HAP-1 (cell line): ENCODE measurements at regions not wholly inside any gene's neighbourhood (a gene's known extent, or its start where the extent isn't known, plus 50 kb on each side); places are given as distances from the start of the nearest gene placed in this dataset.
"Not testable (repeated sequence)": the region's sequence is repeated elsewhere in the genome, so short reads cannot be mapped to it uniquely, and the experiment has no call there.

Experiments
- DNase-seq, 2 experiments: peaks; one replicate each; pipeline ENCODE4 v3.0.0-alpha.2; 2016 to 2020; ENCODE audit warnings: low spot score in 2 of 2
- H3K27me3 ChIP-seq: fragments of 250-450 bp; sonication (Bioruptor Pico); 2 replicates; pipeline ENCODE4 v1.5.1; 2020; ENCODE audit warnings: low read depth, mild to moderate bottlenecking, moderate library complexity
- H3K36me3 ChIP-seq: fragments of 250-450 bp; sonication (Bioruptor Pico); replicated peaks from 2 replicates; pipeline ENCODE4 v1.5.1; 2020; ENCODE audit warnings: mild to moderate bottlenecking
- H3K4me1 ChIP-seq: fragments of 250-450 bp; sonication (Bioruptor Pico); 2 replicates; pipeline ENCODE4 v1.5.1; 2020; ENCODE audit warnings: mild to moderate bottlenecking
- H3K4me3 ChIP-seq: fragments of 250-450 bp; sonication (Bioruptor Pico); 2 replicates; pipeline ENCODE4 v1.5.1; 2020; ENCODE audit warnings: mild to moderate bottlenecking, moderate library complexity
- H3K9me3 ChIP-seq: fragments of 250-450 bp; sonication (Bioruptor Pico); 2 replicates; pipeline ENCODE4 v1.5.1; 2020; ENCODE audit warnings: mild to moderate bottlenecking, moderate library complexity
- in situ Hi-C: fragments of 300-500 bp; cut with MboI; formaldehyde crosslinking; loops from 3 replicates; pipeline ENCODE4 v1.14.3; 2020; ENCODE audit warnings: low sequenced_read_pairs, inconsistent platforms, mixed read lengths

DNA sequence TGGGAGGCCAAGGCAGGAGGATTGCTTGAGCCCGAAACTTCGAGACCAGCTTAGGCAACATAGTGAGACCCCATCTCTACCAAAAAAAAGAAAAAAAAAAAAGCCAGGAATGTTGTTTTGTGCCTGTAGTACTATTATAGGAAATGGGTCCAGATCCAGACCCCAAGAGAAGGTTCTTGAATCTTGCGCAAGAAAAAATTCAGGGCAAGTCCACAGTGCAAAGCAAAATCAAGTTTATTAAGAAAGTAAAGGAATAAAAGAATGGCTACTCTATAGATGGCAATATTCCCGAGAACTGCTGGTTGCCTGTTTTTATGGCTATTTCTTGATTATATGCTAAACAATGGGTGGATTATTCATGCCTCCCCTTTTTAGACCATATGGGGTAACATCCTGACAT is 51.2 kb upstream of the RDX start:
- Histone ChIP-seq H3K36me3 (no peaks in the 10 kb centered on the region), H3K4me3 (no peak overlapping the region), H3K9me3 (no peaks in the 10 kb centered on the region; the same call in 1 of the 2 replicates), H3K4me1 (peaks cover 5% of the 10 kb centered on the region), H3K27me3 (no peaks in the 10 kb centered on the region)
- no peak for DNase-seq
- in situ Hi-C loops, result no loop called here

DNA sequence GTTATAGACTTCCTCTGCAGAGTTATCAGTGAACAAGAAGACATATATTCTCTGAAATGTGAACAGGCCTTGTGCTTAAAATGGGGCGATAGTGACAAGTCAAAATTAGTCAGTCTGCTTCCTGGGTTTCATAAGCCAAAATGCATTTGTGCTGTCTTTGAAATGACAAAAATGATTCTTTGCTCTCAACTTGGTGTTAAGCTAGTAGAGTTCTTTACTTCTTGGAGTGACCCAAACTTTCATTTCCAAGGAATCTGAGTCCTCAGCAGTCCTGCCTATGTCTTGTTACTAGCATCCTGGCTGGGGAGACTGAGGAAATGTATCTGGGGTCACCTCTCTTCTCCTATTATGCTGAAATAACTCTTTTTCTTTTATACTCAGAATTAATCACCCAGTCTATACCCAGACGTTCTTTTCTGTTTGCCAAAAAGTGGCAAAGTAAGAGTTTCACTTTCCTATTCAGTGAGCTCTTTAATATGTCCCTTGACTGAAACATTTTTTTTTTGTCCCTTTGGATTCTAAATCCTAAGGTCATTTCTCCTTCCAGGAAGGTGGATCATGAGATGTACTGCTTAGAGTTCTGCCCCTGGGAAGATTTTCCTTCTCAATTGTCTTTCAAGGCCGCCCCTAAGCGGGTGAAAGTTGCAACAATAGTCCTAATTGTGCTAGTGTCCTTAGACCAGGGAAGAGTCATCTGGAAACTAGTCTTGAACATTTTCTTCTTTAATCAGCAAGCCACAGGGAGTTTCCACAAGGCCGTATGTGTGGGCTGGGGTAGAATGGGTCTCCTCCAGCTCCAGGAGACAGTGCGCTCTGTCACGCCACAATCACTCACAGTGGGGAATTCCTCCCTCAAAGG is 53.0 kb upstream of the RDX start:
- Histone ChIP-seq H3K9me3 (no peaks in the 10 kb centered on the region), H3K36me3 (no peaks in the 10 kb centered on the region), H3K27me3 (no peaks in the 10 kb centered on the region), H3K4me1 (peaks cover 6% of the 10 kb centered on the region), H3K4me3 (no peak overlapping the region)
- no peak for DNase-seq
- in situ Hi-C loops, result no loop called here

DNA sequence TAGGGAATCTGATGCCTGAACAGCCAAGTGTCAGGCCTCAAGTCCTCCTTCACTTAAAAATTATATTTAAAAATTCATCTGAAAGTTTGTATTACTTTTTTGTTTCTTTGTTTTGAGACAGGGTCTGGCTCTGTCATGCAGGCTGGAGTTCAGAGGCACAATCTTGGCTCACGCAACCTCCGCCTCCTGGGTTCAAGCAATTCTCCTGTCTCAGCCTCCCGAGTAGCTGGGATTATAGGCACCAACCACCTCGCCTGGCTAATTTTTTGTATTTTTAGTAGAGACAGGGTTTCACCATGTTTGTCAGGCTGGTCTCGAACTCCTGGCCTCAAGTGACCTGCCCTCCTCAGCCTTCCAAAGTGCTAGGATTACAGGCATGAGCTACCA is 53.6 kb upstream of the RDX start:
- H3K27me3 ChIP-seq, H3K4me3 ChIP-seq, in situ Hi-C loops, DNase-seq, H3K9me3 ChIP-seq, H3K36me3 ChIP-seq: not testable (repeated sequence)
- H3K4me1 ChIP-seq, result peaks cover 11% of the 10 kb centered on the region

DNA sequence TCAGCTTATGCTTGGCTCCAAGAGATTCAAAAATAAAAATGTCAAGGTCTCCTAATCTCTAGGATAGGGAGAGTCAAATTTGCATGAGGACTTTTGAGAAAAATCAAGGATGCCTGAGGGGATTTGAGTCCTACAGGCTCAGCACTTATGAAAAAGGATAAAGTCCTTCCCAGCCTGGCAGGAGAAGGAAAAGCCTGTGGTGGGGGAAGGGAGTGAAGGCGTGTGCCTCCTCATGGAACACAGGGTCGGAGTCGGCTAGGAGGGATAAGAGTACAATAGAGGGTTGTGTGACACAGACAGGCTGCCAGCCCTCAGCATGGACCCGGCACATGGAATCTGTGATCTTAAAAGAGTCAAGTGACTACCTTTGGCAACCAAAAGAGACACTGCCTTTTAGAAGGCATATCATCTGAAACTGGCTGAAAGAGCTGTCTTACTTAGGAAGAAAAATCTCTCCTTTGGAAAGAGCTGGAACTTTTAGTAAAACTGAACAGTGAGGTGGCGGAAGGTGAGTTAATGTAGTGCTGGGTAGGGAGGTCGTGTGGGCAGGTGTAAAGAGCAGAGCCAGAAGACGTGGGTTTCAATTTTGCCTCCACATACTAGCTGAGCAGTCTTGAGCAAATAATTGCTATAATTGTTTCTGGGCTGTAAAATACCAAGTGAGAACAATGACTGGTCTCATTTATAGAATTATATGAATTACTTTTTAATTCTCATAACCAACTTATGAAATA is 58.8 kb upstream of the RDX start:
- in situ Hi-C loops, result no loop called here
- no peaks in the 10 kb centered on the region for H3K27me3 ChIP-seq
- no peak overlapping the region for H3K4me3 ChIP-seq
- H3K36me3 ChIP-seq, result no peaks in the 10 kb centered on the region
- DNase-seq, result peak; percentile 83 to 85
- H3K4me1 ChIP-seq, result peaks cover 37% of the 10 kb centered on the region
- no peaks in the 10 kb centered on the region for H3K9me3 ChIP-seq

DNA sequence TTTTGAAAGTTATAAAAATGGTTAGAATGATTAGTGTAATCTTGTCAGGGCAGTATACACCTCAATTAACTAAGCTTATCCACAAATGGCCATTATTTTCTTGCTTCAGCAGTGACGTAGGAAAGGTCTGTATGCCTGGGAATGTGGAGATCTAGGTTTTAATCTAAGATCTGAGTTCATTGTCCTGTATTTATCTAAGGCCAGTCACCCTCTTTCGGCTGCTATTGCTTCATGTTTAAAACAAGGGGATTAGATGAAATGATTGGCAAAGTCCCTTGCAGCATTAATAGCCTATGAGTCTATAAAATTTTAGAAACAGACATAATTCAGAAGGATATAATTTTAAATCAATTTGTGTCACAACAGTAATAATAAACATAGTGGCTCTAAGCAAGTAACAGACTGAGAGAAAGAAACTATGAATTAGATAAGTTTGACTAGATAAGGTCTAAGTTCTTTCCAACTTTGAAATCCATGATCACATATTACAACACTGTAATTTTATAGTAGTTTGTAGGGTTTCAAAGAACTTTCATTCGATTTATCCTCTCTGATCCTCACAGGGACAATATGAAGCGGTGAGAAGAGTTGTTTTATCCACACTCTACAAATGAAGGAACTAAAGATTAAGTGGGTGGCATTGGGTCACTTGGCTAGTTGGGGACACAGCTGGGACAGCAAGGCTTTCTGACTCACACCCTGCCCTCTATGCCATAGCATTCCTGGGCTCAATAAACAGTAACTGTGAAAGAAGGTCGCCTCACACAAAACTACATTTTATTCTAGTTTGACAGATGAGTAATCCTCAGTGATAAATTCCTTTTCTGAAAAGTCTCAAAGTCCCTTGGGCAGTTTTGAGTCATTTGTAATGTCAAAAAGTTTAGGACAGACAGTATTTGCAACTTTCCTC is 60.6 kb upstream of the RDX start:
- Histone ChIP-seq H3K36me3 (no peaks in the 10 kb centered on the region), H3K4me1 (peaks cover 37% of the 10 kb centered on the region), H3K4me3 (no peak overlapping the region), H3K9me3 (no peaks in the 10 kb centered on the region), H3K27me3 (no peaks in the 10 kb centered on the region)
- DNase-seq, result peak; percentile 43 to 80
- in situ Hi-C loops, result no loop called here

DNA sequence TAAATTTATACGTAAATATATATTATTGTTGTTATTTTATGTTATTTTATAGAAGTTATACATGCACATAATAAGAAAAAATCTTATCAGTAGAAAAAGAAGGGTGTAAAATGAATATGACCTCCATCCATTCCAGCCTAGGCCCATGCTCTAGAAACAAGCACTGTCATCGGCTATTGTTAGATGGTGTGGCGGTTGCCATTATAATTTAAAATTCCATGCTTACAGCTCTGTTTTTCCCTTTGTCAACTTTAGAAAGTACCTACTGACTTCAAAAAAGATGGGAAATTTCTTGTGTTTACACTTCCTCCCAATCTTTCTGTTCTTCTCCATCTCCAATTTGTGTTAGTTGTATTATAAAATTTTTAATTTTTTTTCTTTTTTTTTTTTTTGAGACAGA is 61.9 kb upstream of the RDX start:
- in situ Hi-C loops, result no loop called here

DNA sequence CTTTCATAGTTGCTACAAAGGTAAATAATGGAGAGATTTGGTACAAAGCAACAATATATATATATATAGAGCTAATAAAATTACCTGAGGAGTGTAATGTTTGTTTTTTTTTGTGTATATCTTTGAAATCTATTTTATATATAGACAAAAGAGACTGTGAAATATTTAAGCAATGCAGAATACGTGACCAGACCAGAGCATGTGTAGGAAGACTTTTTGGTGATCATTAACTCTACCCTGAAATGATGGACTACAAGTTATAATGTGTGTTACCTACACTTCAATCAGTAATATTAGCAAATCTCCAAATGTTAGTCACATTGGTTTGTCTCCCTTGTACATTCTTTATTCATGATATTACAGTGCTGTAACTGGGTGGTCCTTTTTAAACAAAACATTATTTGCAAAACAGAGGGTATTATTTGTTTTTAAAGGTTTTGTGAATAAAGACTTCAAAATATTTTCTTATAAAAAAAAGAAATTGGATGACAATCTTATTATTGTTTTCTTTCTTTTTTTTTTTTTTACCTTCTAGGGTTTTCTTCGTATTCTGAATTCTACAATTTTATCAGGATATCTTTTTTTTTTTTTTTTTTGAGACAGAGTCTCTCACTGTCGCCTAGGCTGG is 64.5 kb upstream of the RDX start:
- H3K36me3 ChIP-seq, H3K27me3 ChIP-seq, H3K4me3 ChIP-seq, DNase-seq, H3K9me3 ChIP-seq, in situ Hi-C loops: not testable (repeated sequence)
- peaks cover 37% of the 10 kb centered on the region for H3K4me1 ChIP-seq

More for the DNA sequence above, 61.9 kb upstream of the RDX start:
- Histone ChIP-seq H3K4me1 (peaks cover 46% of the 10 kb centered on the region), H3K36me3 (no peaks in the 10 kb centered on the region), H3K4me3 (no peak overlapping the region), H3K9me3 (no peaks in the 10 kb centered on the region), H3K27me3 (no peaks in the 10 kb centered on the region)
- DNase-seq, result peak; percentile 26 to 41

DNA sequence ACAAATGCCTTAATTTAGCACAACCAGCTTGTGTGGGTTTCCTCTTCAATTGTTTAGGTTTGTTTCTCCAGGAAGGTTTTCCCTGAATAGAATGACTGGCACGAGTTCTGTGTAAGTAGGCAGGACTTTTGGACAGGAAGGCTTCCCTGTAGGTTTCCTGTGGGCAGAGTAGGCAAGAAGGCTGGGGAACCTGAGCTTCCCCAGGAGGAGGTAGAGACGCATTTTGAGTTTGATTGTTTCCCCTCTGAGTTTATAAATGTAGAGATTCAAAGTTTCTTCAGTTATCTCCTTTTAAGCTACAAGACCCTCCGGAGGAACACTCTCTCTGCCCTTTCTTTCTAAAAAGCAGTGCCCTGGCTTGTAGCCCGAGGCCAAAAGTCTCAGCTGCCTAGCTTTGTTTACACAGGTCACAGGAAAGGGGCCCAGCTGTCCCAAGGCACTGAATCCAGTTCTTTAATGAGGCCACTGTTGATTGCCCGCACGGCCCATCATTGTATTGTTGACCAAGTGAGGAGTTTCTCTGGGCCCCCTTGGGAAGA is 66.6 kb upstream of the RDX start:
- Histone ChIP-seq H3K27me3 (no peaks in the 10 kb centered on the region), H3K4me3 (no peak overlapping the region), H3K36me3 (no peaks in the 10 kb centered on the region), H3K4me1 (peaks cover 16% of the 10 kb centered on the region), H3K9me3 (no peaks in the 10 kb centered on the region)
- in situ Hi-C loops, result no loop called here
- DNase-seq, result peak; percentile 43 to 65

DNA sequence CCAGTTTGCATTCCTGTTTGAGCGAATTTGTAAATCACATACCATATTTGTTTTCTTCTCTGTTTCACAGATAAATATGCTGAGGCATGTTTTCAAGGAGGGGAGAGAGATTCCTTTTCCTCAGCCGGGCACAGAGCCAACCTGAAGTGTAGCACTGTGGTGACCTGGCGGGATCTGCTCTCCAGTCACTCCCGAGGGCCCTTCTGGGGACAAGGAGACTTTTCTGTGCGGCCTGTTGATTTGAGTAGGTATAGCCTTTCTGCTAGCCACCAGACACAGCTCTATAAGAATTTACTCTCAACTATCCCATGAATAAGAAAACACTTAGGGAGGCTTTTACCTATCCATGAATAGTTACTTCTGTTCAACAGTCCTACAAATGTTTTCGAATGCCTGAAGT is 63.5 kb upstream of the FDX1 start:
- no peaks in the 10 kb centered on the region for H3K9me3 ChIP-seq
- no peak for DNase-seq
- in situ Hi-C loops, result no loop called here
- H3K4me1 ChIP-seq, result peaks cover 14% of the 10 kb centered on the region
- H3K36me3 ChIP-seq, result no peaks in the 10 kb centered on the region
- H3K27me3 ChIP-seq, result no peaks in the 10 kb centered on the region
- H3K4me3 ChIP-seq, result no peak overlapping the region

DNA sequence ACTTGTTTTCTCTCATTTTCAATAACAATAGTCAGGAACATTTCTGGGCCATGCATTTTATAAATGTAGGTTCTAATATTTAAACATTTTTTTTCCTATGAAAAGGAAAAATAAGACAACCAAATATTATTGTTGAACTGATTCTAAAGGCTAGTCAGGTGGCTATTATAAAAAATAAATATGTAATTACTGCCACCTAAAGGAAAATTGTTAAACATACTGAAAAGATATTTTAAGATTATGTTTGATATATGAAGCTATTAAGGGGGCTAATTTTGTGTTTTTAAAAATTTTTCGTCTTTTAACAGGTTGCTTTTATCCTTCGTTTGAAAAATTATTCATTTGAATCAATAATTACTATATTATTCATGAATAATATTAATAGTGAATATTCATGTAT is 62.2 kb upstream of the FDX1 start:
- H3K4me1 ChIP-seq, result peaks cover 12% of the 10 kb centered on the region
- H3K9me3 ChIP-seq, result no peaks in the 10 kb centered on the region
- H3K36me3 ChIP-seq, result no peaks in the 10 kb centered on the region
- in situ Hi-C loops, result no loop called here
- H3K27me3 ChIP-seq, result no peaks in the 10 kb centered on the region
- H3K4me3 ChIP-seq, result no peak overlapping the region
- DNase-seq, result peak in 1 of 2 experiments; percentile 32

DNA sequence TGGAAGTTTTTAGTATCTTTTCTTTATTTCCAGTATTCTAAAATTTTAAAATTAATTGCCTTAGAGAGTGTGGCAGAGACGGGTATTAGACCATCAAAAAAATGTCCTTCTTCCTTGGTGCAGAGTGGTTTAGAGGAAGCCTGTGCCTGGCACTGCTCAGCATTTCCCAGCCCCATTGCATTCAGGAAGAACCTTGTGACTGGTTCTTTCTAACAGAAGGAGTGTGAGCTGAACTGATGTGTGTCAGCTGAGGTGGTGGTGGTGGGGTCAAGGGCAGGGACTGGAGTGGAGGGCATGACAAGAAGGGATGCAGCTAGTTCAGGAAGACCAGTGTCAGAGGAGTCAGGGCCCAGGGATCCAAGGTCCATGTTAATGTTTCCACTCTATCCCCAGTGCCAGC is 58.7 kb upstream of the FDX1 start:
- in situ Hi-C loops, result loop anchor here (5.0 kb wide), 1 partner anchor 169 kb away; no protein-coding TSS in a partner anchor
- H3K36me3 ChIP-seq, result no peaks in the 10 kb centered on the region
- H3K27me3 ChIP-seq, result no peaks in the 10 kb centered on the region
- DNase-seq, result no peak
- no peak overlapping the region for H3K4me3 ChIP-seq
- H3K9me3 ChIP-seq, result no peaks in the 10 kb centered on the region
- peaks cover 9% of the 10 kb centered on the region for H3K4me1 ChIP-seq

DNA sequence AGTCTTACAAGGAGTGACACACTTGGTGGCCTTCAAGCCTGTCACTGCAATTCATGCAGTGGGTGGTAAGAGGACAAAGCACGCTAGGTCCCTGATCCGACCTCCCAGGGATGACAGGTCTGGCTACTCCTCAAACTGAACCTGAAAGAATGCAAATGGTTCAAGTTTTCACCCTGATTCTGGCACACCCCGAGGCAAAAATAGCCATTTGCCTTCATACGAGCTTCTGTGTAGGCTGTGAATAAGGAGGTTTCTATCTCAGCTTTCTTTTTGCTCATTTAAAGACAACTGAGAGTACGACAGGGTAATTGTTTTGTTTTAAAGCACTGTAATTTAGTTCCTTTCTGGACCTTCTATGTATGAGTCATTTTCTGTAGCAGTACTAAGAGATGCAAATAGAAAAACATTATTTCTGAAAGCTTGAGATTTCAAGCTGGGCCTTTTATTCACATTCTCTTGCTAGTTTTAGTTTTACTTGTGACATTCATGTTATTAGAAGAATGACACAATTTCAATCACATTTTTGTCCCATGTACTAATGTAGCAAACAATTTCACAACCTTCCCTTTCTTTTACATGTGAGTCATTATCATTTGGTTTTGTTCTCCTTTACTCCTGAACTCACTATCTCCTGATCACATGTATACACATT is 56.6 kb upstream of the FDX1 start:
- no peaks in the 10 kb centered on the region for H3K36me3 ChIP-seq
- H3K27me3 ChIP-seq, result no peaks in the 10 kb centered on the region
- no peak overlapping the region for H3K4me3 ChIP-seq
- DNase-seq, result no peak
- H3K4me1 ChIP-seq, result peaks cover 14% of the 10 kb centered on the region
- H3K9me3 ChIP-seq, result no peaks in the 10 kb centered on the region
- in situ Hi-C loops, result loop anchor here (5.0 kb wide), 1 partner anchor 171 kb away; no protein-coding TSS in a partner anchor
